Uterus (tissue), 2 donors: ENCODE measurements at regions not wholly inside any gene's neighbourhood (a gene's known extent, or its start where the extent isn't known, plus 50 kb on each side); places are given as distances from the start of the nearest gene placed in this dataset.

Source experiments
- POLR2A ChIP-seq, 2 donors: fragments of 450-650 bp; IDR thresholded peaks; one replicate each; pipeline ENCODE4 v1.6.1; 2016; ENCODE audit warnings: antibody characterized with exemption in 2 of 2, mild to moderate bottlenecking in 1 of 2, moderate library complexity in 1 of 2
- TF ChIP-seq, protein P1 (sequence below), 4 experiments: fragments of 200-600 bp in 2 of 4; fragments of 450-650 bp in 2 of 4; sonication (generic) in 2 of 4; IDR thresholded peaks; one replicate each; pipeline ENCODE4 v1.5.1; 2016 to 2019; ENCODE audit warnings: antibody characterized with exemption in 4 of 4, mild to moderate bottlenecking in 2 of 4, moderate library complexity in 1 of 4

DNA sequence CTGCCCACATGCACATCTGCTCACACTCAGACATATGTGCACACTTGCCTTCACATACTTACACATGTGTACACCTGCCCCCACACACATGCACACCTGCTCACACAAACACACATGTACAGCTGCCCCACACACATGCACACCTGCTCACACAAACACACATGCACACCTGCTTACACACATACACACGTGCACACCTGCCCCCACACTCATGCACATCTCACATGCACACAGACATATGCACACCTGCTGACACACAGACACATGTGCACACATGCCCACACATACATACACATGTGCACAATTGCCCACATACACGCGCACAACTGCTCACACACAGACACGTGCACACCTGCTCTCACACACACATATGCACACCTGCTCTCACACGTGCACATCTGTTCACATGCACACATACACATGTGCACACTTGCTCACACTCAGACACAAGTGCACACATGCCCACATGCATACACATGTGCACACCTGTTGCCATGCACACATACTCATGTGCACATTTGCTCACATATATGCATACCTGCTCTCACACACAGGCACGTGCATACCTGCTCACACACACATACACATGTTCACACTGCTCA is 147.8 kb upstream of the FOXD4L5 start:
- TF ChIP-seq, protein P1, sequence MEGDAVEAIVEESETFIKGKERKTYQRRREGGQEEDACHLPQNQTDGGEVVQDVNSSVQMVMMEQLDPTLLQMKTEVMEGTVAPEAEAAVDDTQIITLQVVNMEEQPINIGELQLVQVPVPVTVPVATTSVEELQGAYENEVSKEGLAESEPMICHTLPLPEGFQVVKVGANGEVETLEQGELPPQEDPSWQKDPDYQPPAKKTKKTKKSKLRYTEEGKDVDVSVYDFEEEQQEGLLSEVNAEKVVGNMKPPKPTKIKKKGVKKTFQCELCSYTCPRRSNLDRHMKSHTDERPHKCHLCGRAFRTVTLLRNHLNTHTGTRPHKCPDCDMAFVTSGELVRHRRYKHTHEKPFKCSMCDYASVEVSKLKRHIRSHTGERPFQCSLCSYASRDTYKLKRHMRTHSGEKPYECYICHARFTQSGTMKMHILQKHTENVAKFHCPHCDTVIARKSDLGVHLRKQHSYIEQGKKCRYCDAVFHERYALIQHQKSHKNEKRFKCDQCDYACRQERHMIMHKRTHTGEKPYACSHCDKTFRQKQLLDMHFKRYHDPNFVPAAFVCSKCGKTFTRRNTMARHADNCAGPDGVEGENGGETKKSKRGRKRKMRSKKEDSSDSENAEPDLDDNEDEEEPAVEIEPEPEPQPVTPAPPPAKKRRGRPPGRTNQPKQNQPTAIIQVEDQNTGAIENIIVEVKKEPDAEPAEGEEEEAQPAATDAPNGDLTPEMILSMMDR (IDR thresholded peaks at IDR 0.05), result no peak
- TF ChIP-seq POLR2A (IDR thresholded peaks at IDR 0.05), result no peak
